ENCODE measurements at regions not wholly inside any gene's neighbourhood (a gene's known extent, or its start where the extent isn't known, plus 50 kb on each side); places are given as distances from the start of the nearest gene placed in this dataset.

DNA sequence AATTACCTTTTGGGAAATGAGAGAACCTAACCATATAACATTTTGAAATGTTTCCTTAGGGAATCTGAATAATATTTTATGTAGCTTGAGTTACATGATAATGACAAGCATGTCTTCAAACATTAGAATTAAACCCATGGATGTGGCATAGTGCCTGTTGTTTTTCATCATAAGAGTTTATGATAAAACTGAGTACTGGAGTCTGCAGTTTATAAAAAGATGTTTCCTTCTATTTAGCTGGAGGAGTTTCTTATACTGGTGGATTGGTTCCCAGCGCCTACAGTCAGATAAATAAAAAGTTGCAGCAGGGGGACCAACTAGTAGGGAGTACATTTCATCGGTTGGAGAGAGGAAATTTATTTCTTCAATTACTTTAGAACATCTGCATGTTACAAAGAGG is 70.1 kb upstream of the PCDH18 start:
- Histone ChIP-seq H3K4me3 (ENCODE audit: low read depth, low read length) (no peak overlapping the region), H3K36me3 (ENCODE audit: insufficient read depth) (no peaks in the 10 kb centered on the region), H3K4me1 (ENCODE audit: insufficient read depth) (no peaks in the 10 kb centered on the region), H3K27ac (ENCODE audit: low read depth) (no peak overlapping the region)
- WGBS: 32% methylated on average over 2 of the region's 2 CpGs
- no peak for DNase-seq (ENCODE audit: extremely low spot score)

- Histone ChIP-seq H3K4me3 (ENCODE audit: low read depth, low read length) (no peak overlapping the region), H3K4me1 (ENCODE audit: insufficient read depth) (no peaks in the 10 kb centered on the region), H3K36me3 (ENCODE audit: insufficient read depth) (no peaks in the 10 kb centered on the region), H3K27ac (ENCODE audit: low read depth) (no peak overlapping the region)
- no peak for DNase-seq (ENCODE audit: extremely low spot score)
- WGBS: 74% methylated on average over 1 of the region's 1 CpG
Measured at GRCh38 chr4:137601934-137602333, 69.6 kb upstream of the PCDH18 start.

GRCh38 chr4:137599734-137600133 is 67.4 kb upstream of the PCDH18 start:
- 88% methylated on average over 1 of the region's 1 CpG for WGBS
- Histone ChIP-seq H3K4me3 (ENCODE audit: low read depth, low read length) (no peak overlapping the region), H3K36me3 (ENCODE audit: insufficient read depth) (no peaks in the 10 kb centered on the region), H3K4me1 (ENCODE audit: insufficient read depth) (no peaks in the 10 kb centered on the region), H3K27ac (ENCODE audit: low read depth) (no peak overlapping the region)
- DNase-seq (ENCODE audit: extremely low spot score): no peak

DNA sequence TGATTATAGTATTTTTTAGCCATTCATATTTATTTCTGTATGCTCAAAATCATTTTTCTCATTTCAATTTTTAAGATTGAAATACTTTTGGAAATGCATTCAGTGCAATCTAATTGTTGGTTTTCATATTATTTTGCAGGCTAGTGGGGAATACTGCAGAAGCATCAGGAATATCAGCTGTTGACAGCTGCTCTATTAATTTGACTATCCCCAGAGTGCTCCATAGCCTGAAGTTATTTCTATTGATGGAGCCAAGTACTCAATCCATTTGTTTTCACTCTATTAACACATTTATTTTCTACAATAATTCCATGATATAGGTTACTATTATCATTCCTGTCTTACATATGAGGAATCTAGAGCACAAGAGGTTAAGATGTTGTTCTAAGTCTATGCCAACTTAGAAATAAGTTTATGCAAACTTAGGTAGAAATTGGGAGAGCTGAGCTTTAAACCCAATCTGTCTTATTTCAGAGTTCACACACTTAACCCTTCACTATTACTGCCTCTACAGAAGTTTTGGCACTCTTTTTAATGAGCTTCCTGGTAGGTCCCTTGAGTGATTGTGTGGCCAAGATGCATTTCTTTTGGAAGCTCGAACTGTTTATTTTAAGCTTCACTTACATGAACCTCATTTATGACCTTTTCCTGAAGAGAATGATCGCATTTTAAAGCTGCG is 65.6 kb upstream of the PCDH18 start:
- Histone ChIP-seq H3K4me1 (ENCODE audit: insufficient read depth) (no peaks in the 10 kb centered on the region), H3K4me3 (ENCODE audit: low read depth, low read length) (no peak overlapping the region), H3K36me3 (ENCODE audit: insufficient read depth) (no peaks in the 10 kb centered on the region), H3K27ac (ENCODE audit: low read depth) (no peak overlapping the region)
- DNase-seq (ENCODE audit: extremely low spot score): no peak
- WGBS: 25% methylated on average over 3 of the region's 3 CpGs

GRCh38 chr4:137587796-137588195 is 55.5 kb upstream of the PCDH18 start:
- no peak overlapping the region for H3K27ac ChIP-seq (ENCODE audit: low read depth)
- WGBS: 80% methylated on average over 1 of the region's 1 CpG

DNA sequence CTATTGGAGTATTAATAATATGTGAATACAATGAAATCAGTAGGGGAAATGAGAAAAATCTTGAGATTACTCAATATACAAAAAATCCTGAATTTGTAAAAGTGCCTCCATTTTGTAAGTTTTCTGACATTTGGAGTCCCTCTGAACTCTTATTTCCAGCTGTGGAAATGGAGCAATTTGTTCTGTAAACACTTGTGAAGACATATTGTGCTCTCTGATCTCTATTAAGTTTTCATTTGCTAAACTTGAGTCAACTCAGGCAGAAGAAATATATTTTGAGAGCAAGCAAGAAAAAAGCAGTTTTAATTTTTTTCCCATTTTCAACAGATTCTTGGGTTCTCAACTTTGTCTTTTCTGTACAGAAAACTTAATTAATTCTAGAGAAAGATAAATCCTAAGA is 51.4 kb upstream of the PCDH18 start:
- DNase-seq (ENCODE audit: extremely low spot score): no peak
- H3K4me3 ChIP-seq (ENCODE audit: low read depth, low read length): no peak overlapping the region
- no peaks in the 10 kb centered on the region for H3K36me3 ChIP-seq (ENCODE audit: insufficient read depth)
- no peaks in the 10 kb centered on the region for H3K4me1 ChIP-seq (ENCODE audit: insufficient read depth)
- no peak overlapping the region for H3K27ac ChIP-seq (ENCODE audit: low read depth)

More at GRCh38 chr4:137587796-137588195, 55.5 kb upstream of the PCDH18 start:
- Histone ChIP-seq H3K4me1 (ENCODE audit: insufficient read depth) (no peaks in the 10 kb centered on the region), H3K36me3 (ENCODE audit: insufficient read depth) (no peaks in the 10 kb centered on the region), H3K4me3 (ENCODE audit: low read depth, low read length) (no peak overlapping the region)
- no peak for DNase-seq (ENCODE audit: extremely low spot score)
